Lung (tissue), 11 donors: ENCODE measurements at regions not wholly inside any gene's neighbourhood (a gene's known extent, or its start where the extent isn't known, plus 50 kb on each side); places are given as distances from the start of the nearest gene placed in this dataset.
A peak's percentile ranks its signal among the peaks of the same experiment; 100 is the strongest.

ENCODE experiments used
- ATAC-seq: fragments of 200-7000 bp; cut with Tn5 transposase; one replicate; pipeline ENCODE4 v1.9.1; 2020; ENCODE audit warnings: moderate number of reproducible peaks; ENCODE audit not compliant: insufficient read depth, low FRiP score
- DNase-seq, 3 donors: peaks; one replicate each; pipeline ENCODE4 v3.0.0-alpha.2; 2013 to 2017
- H3K27ac ChIP-seq, 2 donors: one replicate each; pipeline ENCODE4 v1.5.1; 2013; ENCODE audit warnings: mild to moderate bottlenecking in 2 of 2, moderate library complexity in 2 of 2, control low read depth in 1 of 2, inconsistent platforms in 1 of 2, low read depth in 1 of 2, low read length in 1 of 2
- H3K27me3 ChIP-seq, 3 donors: one replicate each; pipeline ENCODE4 v1.5.1; 2013; ENCODE audit warnings: low read length in 2 of 3; ENCODE audit not compliant: control insufficient read depth in 3 of 3, insufficient read depth in 3 of 3
- H3K36me3 ChIP-seq, 4 donors: one replicate each; pipeline ENCODE4 v1.5.1; 2013; ENCODE audit warnings: low read length in 4 of 4, mild to moderate bottlenecking in 1 of 4, moderate library complexity in 1 of 4; ENCODE audit not compliant: control insufficient read depth in 4 of 4, insufficient read depth in 4 of 4
- H3K4me1 ChIP-seq, 5 donors: one replicate each; pipeline ENCODE4 v1.5.1; 2013; ENCODE audit warnings: low read length in 5 of 5, mild to moderate bottlenecking in 2 of 5, moderate library complexity in 1 of 5; ENCODE audit not compliant: control insufficient read depth in 5 of 5, insufficient read depth in 5 of 5
- H3K4me3 ChIP-seq: one replicate; pipeline ENCODE4 v1.5.1; 2013; ENCODE audit warnings: mild to moderate bottlenecking, control low read depth, moderate library complexity
- H3K9ac ChIP-seq, 2 donors: one replicate each; pipeline ENCODE4 v1.5.1; 2013; ENCODE audit warnings: low read length in 2 of 2, control low read depth in 1 of 2; ENCODE audit not compliant: insufficient read depth in 1 of 2
- H3K9me3 ChIP-seq, 4 donors: one replicate each; pipeline ENCODE4 v1.5.1; 2013; ENCODE audit warnings: low read length in 3 of 4, mild to moderate bottlenecking in 1 of 4, moderate library complexity in 1 of 4; ENCODE audit not compliant: control insufficient read depth in 4 of 4, insufficient read depth in 3 of 4
- CTCF ChIP-seq: IDR thresholded peaks from 2 replicates; pipeline ENCODE4 v1.5.1; 2012; ENCODE audit warnings: mild to moderate bottlenecking; ENCODE audit errors: control extremely low read depth, extremely low read depth
- WGBS, 2 donors: extraction: QIAGEN DNeasy Blood & Tissue Kit; methylation state at CpG; one replicate each; pipeline ENCODE4 v1.1.7; 2013; 5-methylcytosine and 5-hydroxymethylcytosine counted together
- donor health status: control.
- donor health status: control.
- donor health status: Bipolar disorder and iron deficiency.
- donor health status: healthy.
- donor health status: DM: yes; HTN: yes; CAD: no.

GRCh38 chr12:75953312-75953906 lies 78.2 kb downstream of the PHLDA1 start:
- Histone ChIP-seq H3K36me3 (no peaks in the 10 kb centered on the region), H3K9me3 (no peaks in the 10 kb centered on the region), H3K4me1 (peaks cover 0 to 21% (median 5%) of the 10 kb centered on the region in 5 donors), H3K27ac (peak overlapping the region in 1 of 2 donors; percentile 66), H3K4me3 (no peak overlapping the region), H3K27me3 (no peaks in the 10 kb centered on the region), H3K9ac (no peak overlapping the region)
- 73 to 82% methylated on average over 5 of the region's 5 CpGs for WGBS, 2 donors
- DNase-seq (peak in 2 of 3 donors; percentile 56 to 63), ATAC-seq (no peak)
- TF ChIP-seq CTCF, result no peak

GRCh38 chr12:75951399-75952278 lies 79.9 kb downstream of the PHLDA1 start:
- Histone ChIP-seq H3K27ac (no peak overlapping the region), H3K4me3 (no peak overlapping the region), H3K4me1 (peaks cover 0 to 21% (median 5%) of the 10 kb centered on the region in 5 donors), H3K9ac (no peak overlapping the region), H3K9me3 (no peaks in the 10 kb centered on the region), H3K36me3 (no peaks in the 10 kb centered on the region), H3K27me3 (no peaks in the 10 kb centered on the region)
- ATAC-seq, result no peak
- WGBS, 2 donors, result 62 to 75% methylated on average over 4 of the region's 4 CpGs
- DNase-seq, result peak in 1 of 3 donors; percentile 26
- no peak for TF ChIP-seq CTCF

GRCh38 chr12:75947156-75947723 lies 84.3 kb downstream of the PHLDA1 start:
- Histone ChIP-seq H3K36me3 (no peaks in the 10 kb centered on the region), H3K9me3 (no peaks in the 10 kb centered on the region), H3K27me3 (no peaks in the 10 kb centered on the region), H3K27ac (no peak overlapping the region), H3K9ac (no peak overlapping the region), H3K4me1 (peaks cover 0 to 10% (median 0%) of the 10 kb centered on the region in 5 donors), H3K4me3 (no peak overlapping the region)
- WGBS, 2 donors, result 93 to 95% methylated on average over 4 of the region's 4 CpGs
- no peak for DNase-seq
- TF ChIP-seq CTCF, result no peak
- no peak for ATAC-seq
